ENCODE measurements at regions not wholly inside any gene's neighbourhood (a gene's known extent, or its start where the extent isn't known, plus 50 kb on each side); places are given as distances from the start of the nearest gene placed in this dataset.

- TF ChIP-seq POLR2A (IDR thresholded peaks at IDR 0.05) (no peak), POLR2AphosphoS5 (IDR thresholded peaks at IDR 0.05; ENCODE audit: insufficient read depth in 1 of 2, low read depth in 1 of 2) (no peak)
Observed at GRCh38 chr11:87809256-87809655, 366.0 kb downstream of the RAB38 start.

All from vagina (tissue), 2 donors.